AG04449 (cell line): ENCODE measurements at regions not wholly inside any gene's neighbourhood (a gene's known extent, or its start where the extent isn't known, plus 50 kb on each side); places are given as distances from the start of the nearest gene placed in this dataset.

ENCODE experiments used
- CTCF ChIA-PET: fragments of 350-600 bp; formaldehyde crosslinking; extraction: SDS; loops from one replicate; lab custom pipeline; 2021; ENCODE audit warnings: antibody characterized with exemption; lab: Yijun Ruan, JAX
- POLR2A ChIA-PET: fragments of 400-600, 350-600 bp; formaldehyde crosslinking; extraction: SDS; loops from one replicate; lab custom pipeline; 2020; ENCODE audit warnings: antibody characterized with exemption, inconsistent platforms; lab: Yijun Ruan, JAX
- DNase-seq: peaks from one replicate; pipeline ENCODE4 v3.0.0-alpha.2; 2010; ENCODE audit warnings: low read depth, low spot score
- H3K4me3 ChIP-seq: 2 replicates; pipeline ENCODE4 v1.5.1; 2011; ENCODE audit warnings: low read depth, mild to moderate bottlenecking, control low read depth, low read length
- CTCF ChIP-seq: IDR thresholded peaks from one replicate; pipeline ENCODE4 v1.5.1; 2011; ENCODE audit warnings: mild to moderate bottlenecking, moderate library complexity, low read length, control low read depth, inconsistent platforms; ENCODE audit not compliant: insufficient read depth; ENCODE audit errors: missing control alignments

GRCh38 chr3:152971880-152972279 lies 136.9 kb downstream of the P2RY1 start:
- ChIA-PET POLR2A (no interaction called here), CTCF (no interaction called here)
- DNase-seq: no peak
- H3K4me3 ChIP-seq: no peak overlapping the region
- no peak for TF ChIP-seq CTCF

- no peak for TF ChIP-seq CTCF
- no peak for DNase-seq
- ChIA-PET POLR2A (no interaction called here), CTCF (no interaction called here)
- no peak overlapping the region for H3K4me3 ChIP-seq
Measured at GRCh38 chr3:152973575-152973974, 138.6 kb downstream of the P2RY1 start.

- no peak for TF ChIP-seq CTCF
- ChIA-PET CTCF (no interaction called here), POLR2A (no interaction called here)
- DNase-seq: no peak
- H3K4me3 ChIP-seq: no peak overlapping the region
Measured at GRCh38 chr3:152976239-152976638, 141.3 kb downstream of the P2RY1 start.

GRCh38 chr3:152977366-152977765 lies 142.4 kb downstream of the P2RY1 start:
- DNase-seq: no peak
- H3K4me3 ChIP-seq: no peak overlapping the region
- POLR2A ChIA-PET: no interaction called here
- CTCF ChIA-PET: no interaction called here
- TF ChIP-seq CTCF: no peak

GRCh38 chr3:152978152-152978551 lies 143.2 kb downstream of the P2RY1 start:
- no peak for TF ChIP-seq CTCF
- no peak for DNase-seq
- ChIA-PET POLR2A (no interaction called here), CTCF (no interaction called here)
- H3K4me3 ChIP-seq: no peak overlapping the region

- POLR2A ChIA-PET: no interaction called here
- H3K4me3 ChIP-seq: no peak overlapping the region
- no peak for DNase-seq
- TF ChIP-seq CTCF: no peak
- CTCF ChIA-PET: no interaction called here
Measured at GRCh38 chr3:152997526-152997925, 162.6 kb downstream of the P2RY1 start.
